ENCODE measurements at regions not wholly inside any gene's neighbourhood (a gene's known extent, or its start where the extent isn't known, plus 50 kb on each side); places are given as distances from the start of the nearest gene placed in this dataset.

GRCh38 chr14:27145170-27145569 is 547.3 kb upstream of the NOVA1 start:
- H3K4me3 Mint-ChIP-seq, result no peak overlapping the region
- peaks cover 62% of the 10 kb centered on the region for H3K9me3 Mint-ChIP-seq
- no peaks in the 10 kb centered on the region for H3K36me3 Mint-ChIP-seq (ENCODE audit: low read depth)
- no peak overlapping the region for H3K27ac Mint-ChIP-seq
- H3K4me1 Mint-ChIP-seq (ENCODE audit: low read depth), result no peaks in the 10 kb centered on the region
- no peaks in the 10 kb centered on the region for H3K27me3 Mint-ChIP-seq (ENCODE audit: low read depth)

DNA sequence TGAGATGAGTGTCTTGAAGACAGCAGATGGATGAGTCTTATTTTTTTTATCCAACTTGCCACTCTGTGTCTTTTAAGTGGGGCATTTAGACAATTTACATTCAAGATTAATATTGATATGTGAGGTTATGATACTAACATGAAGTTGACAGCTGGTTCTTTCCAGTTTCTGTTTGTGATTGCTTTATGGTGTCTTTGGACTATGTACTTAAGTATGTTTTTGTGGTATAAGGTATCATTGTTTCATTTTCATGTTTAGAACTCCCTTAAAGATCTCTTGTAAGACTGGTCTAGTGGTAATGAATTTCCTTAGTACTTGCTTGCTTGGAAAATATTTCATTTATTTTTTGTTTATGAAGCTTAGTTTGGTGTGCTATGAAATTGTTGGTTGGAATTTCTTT is 550.3 kb upstream of the NOVA1 start:
- Mint-ChIP-seq H3K9me3 (peaks cover 69% of the 10 kb centered on the region), H3K36me3 (ENCODE audit: low read depth) (no peaks in the 10 kb centered on the region), H3K4me3 (no peak overlapping the region), H3K27ac (no peak overlapping the region), H3K27me3 (ENCODE audit: low read depth) (no peaks in the 10 kb centered on the region), H3K4me1 (ENCODE audit: low read depth) (no peaks in the 10 kb centered on the region)

DNA sequence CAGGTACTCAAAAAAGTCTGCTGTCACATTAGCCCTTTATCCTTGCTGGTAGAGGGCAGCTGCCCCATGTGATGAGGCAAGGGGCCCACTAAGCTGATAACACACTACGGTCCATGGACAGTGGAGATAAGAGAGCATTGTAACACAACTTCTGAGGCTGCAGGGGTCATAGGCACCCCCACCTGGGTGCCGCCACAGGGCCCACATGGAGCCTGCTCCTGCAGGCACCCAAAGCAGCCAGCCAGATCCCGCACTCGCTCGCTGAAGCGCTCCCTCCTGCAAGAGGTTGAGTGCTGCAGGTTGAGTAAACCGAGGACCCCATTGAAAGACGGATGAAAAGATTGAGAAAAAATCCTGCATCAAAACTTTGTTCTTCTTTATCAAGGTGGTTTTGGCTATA is 566.3 kb upstream of the NOVA1 start:
- Mint-ChIP-seq H3K4me1 (ENCODE audit: low read depth) (no peaks in the 10 kb centered on the region), H3K27me3 (ENCODE audit: low read depth) (no peaks in the 10 kb centered on the region), H3K4me3 (no peak overlapping the region), H3K36me3 (ENCODE audit: low read depth) (no peaks in the 10 kb centered on the region), H3K9me3 (peaks cover 32% of the 10 kb centered on the region), H3K27ac (no peak overlapping the region)

DNA sequence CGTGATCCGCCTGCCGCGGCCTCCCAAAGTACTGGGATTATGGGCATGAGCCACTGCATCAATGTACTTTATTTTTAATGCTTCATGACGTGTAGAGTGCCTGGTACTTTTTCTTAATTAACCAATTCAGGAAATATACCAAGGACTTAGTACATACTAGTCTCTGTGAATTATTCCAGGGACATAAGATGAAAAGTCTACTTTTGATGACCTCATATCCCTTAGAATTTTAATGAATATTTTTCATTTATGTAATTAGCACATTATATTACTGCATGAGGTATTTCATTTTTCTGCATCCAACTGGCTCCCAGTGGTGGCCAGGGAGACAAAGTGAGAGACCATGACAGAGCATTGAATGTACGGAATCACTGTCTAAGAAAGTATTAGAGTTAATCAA is 577.7 kb upstream of the NOVA1 start:
- Mint-ChIP-seq H3K9me3 (peaks cover 30% of the 10 kb centered on the region), H3K27ac (no peak overlapping the region), H3K27me3 (ENCODE audit: low read depth) (no peaks in the 10 kb centered on the region), H3K4me3 (no peak overlapping the region), H3K36me3 (ENCODE audit: low read depth) (no peaks in the 10 kb centered on the region), H3K4me1 (ENCODE audit: low read depth) (no peaks in the 10 kb centered on the region)

- Mint-ChIP-seq H3K36me3 (ENCODE audit: low read depth) (no peaks in the 10 kb centered on the region), H3K4me3 (no peak overlapping the region), H3K27me3 (ENCODE audit: low read depth) (no peaks in the 10 kb centered on the region), H3K27ac (no peak overlapping the region), H3K9me3 (peaks cover 49% of the 10 kb centered on the region), H3K4me1 (ENCODE audit: low read depth) (no peaks in the 10 kb centered on the region)
Measured at GRCh38 chr14:27181333-27181732, 583.5 kb upstream of the NOVA1 start.

DNA sequence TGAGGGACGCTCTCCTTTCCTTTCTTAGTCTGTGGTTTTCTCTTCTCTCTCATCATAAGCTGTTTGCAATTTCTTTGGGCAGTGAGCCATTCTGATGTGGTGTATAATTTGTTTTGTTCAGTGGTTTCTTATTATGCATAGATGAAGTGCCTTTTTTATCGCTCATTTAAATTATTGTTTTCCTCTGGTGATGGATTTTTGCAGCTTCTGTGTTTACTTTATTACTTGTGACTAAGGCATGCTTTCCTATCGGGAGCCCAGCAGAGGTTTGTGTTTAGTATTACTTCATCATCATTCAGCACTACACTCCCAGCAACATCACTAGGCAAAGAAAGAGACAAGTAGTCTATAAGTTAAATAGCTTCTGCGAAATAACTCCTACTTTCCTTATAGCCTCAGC is 586.6 kb upstream of the NOVA1 start:
- Mint-ChIP-seq H3K9me3 (peaks cover 50% of the 10 kb centered on the region), H3K36me3 (ENCODE audit: low read depth) (no peaks in the 10 kb centered on the region), H3K4me3 (no peak overlapping the region)

DNA sequence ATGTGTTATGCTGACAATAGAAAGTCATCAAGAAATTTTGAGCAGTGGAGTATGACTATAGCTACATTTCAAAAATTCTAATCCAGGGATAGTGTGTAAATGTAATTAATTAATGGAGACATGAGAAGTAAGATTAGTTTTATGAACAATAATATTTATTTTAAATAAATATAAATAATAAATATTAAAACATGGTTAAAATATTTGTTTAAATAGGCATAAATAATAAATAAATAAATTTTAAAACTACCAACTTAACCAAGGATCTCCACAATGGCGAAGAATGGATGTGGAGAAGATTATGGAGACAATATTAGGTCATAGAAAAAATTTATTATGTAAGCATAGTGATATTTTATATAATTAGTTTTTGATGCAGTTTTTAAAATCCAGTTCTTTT is 588.2 kb upstream of the NOVA1 start:
- Mint-ChIP-seq H3K4me3 (no peak overlapping the region), H3K36me3 (ENCODE audit: low read depth) (no peaks in the 10 kb centered on the region), H3K27ac (no peak overlapping the region), H3K4me1 (ENCODE audit: low read depth) (no peaks in the 10 kb centered on the region), H3K27me3 (ENCODE audit: low read depth) (no peaks in the 10 kb centered on the region), H3K9me3 (peaks cover 42% of the 10 kb centered on the region)

More for the DNA sequence above, 586.6 kb upstream of the NOVA1 start:
- H3K4me1 Mint-ChIP-seq (ENCODE audit: low read depth), result no peaks in the 10 kb centered on the region
- H3K27ac Mint-ChIP-seq, result no peak overlapping the region
- no peaks in the 10 kb centered on the region for H3K27me3 Mint-ChIP-seq (ENCODE audit: low read depth)

- H3K36me3 Mint-ChIP-seq (ENCODE audit: low read depth), result no peaks in the 10 kb centered on the region
- no peaks in the 10 kb centered on the region for H3K27me3 Mint-ChIP-seq (ENCODE audit: low read depth)
- no peaks in the 10 kb centered on the region for H3K4me1 Mint-ChIP-seq (ENCODE audit: low read depth)
- no peak overlapping the region for H3K4me3 Mint-ChIP-seq
- no peak overlapping the region for H3K27ac Mint-ChIP-seq
- peaks cover 31% of the 10 kb centered on the region for H3K9me3 Mint-ChIP-seq
Measured at GRCh38 chr14:27187136-27187535, 589.3 kb upstream of the NOVA1 start.

- Mint-ChIP-seq H3K27ac (no peak overlapping the region), H3K4me3 (no peak overlapping the region), H3K4me1 (ENCODE audit: low read depth) (no peaks in the 10 kb centered on the region), H3K9me3 (peaks cover 31% of the 10 kb centered on the region), H3K36me3 (ENCODE audit: low read depth) (no peaks in the 10 kb centered on the region), H3K27me3 (ENCODE audit: low read depth) (no peaks in the 10 kb centered on the region)
Measured at GRCh38 chr14:27190296-27190695, 592.5 kb upstream of the NOVA1 start.

DNA sequence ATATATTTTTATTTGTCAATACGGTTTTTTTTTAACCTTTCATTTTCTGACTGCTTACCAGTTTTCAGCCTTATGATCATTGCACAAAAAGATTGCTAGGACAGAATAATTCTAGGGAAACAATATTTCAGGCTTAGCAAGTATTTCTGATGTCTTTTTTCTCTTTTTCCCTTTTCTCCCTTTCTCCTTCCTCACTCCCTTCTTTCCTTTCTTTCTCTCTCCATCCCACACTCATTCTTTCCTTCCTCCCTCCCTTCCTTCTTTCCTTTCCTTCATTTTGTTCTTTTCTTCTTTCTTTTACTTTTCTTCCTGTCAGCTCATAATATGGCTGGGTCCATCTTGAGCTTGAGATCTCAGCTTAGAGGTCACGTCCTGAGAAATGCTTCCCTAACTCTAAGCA is 601.4 kb upstream of the NOVA1 start:
- Mint-ChIP-seq H3K27me3 (ENCODE audit: low read depth) (no peaks in the 10 kb centered on the region), H3K27ac (no peak overlapping the region), H3K4me3 (no peak overlapping the region), H3K4me1 (ENCODE audit: low read depth) (no peaks in the 10 kb centered on the region), H3K9me3 (peaks cover 31% of the 10 kb centered on the region), H3K36me3 (ENCODE audit: low read depth) (no peaks in the 10 kb centered on the region)

DNA sequence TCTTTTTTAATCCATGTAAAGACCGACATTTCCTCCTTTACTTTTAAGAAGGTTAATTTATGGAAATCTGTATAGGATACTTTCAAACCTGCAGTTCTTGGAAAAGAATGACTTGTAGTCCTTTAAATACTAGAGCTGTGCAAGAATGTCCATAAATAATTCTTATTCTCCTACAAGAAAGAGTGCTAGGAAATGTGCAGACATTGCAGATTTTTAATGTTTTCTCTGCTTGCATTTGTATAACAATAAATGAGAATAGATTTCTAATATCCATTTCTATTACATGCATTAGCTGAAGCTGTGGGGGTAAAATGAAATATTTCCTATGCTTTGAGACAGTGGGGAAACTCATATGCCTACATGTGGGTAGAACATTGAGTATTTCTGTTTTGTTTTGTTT is 607.2 kb upstream of the NOVA1 start:
- Mint-ChIP-seq H3K36me3 (ENCODE audit: low read depth) (no peaks in the 10 kb centered on the region), H3K4me1 (ENCODE audit: low read depth) (no peaks in the 10 kb centered on the region), H3K27ac (no peak overlapping the region), H3K27me3 (ENCODE audit: low read depth) (no peaks in the 10 kb centered on the region), H3K9me3 (peaks cover 37% of the 10 kb centered on the region), H3K4me3 (no peak overlapping the region)

DNA sequence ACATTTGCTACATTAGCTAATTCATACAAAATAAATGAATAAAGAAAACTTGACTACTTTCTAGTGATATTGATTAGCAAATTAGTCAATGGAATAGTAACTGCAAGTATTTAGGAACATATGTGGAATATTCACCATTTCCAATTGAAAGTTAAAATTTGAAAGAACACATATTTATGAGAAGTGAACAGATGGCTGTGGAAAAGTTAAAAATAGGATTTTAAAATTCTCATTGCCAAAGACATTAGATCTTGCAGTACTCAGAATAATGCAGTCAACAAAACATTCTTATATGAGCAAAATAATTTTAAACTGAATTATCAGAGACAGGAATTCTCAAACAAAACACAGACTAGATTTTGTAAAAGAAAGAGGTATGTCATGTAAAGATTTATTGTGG is 613.9 kb upstream of the NOVA1 start:
- Mint-ChIP-seq H3K9me3 (peaks cover 31% of the 10 kb centered on the region), H3K4me3 (no peak overlapping the region), H3K27ac (no peak overlapping the region), H3K4me1 (ENCODE audit: low read depth) (no peaks in the 10 kb centered on the region), H3K27me3 (ENCODE audit: low read depth) (no peaks in the 10 kb centered on the region), H3K36me3 (ENCODE audit: low read depth) (no peaks in the 10 kb centered on the region)

DNA sequence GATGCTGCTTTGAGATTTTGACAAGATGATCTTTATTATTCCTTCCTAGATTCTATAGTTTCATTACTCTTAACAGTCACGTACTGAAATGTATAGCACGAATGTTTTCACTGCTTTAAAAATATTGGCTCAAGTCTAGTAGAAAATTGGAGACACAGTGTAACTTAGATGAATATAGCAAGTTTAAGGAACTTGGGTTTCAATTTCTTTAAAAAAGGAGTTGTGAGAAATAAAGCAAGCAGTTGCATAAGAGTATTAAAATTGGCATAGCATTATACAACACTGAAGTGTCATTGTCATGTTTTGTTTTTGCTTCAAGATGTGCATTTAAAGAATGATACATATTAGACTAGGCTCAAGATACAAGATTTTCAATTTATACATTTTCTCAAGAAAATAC is 624.8 kb upstream of the NOVA1 start:
- H3K27me3 Mint-ChIP-seq (ENCODE audit: low read depth), result no peaks in the 10 kb centered on the region
- no peak overlapping the region for H3K4me3 Mint-ChIP-seq
- peaks cover 62% of the 10 kb centered on the region for H3K9me3 Mint-ChIP-seq
- H3K4me1 Mint-ChIP-seq (ENCODE audit: low read depth), result no peaks in the 10 kb centered on the region
- peaks cover 2% of the 10 kb centered on the region for H3K36me3 Mint-ChIP-seq (ENCODE audit: low read depth)
- H3K27ac Mint-ChIP-seq, result no peak overlapping the region

DNA sequence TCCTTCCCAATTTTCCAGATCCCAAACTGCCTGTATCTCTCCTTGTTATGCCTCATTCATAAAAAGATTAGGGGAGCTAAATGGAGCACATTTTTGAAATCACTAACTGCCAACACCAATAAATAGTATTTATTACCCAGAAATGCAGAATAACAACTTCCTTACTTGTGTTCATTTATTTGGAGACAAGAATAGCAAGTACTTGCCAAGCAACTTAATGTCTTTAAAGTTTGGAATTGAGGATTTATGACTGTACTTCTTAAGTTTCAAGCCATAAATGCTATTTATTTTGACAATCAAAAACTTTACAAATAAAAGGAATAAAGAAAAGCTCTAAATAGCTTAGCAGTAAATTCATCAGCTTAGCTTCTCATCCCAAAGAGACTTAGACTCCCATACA is 626.1 kb upstream of the NOVA1 start:
- H3K27ac Mint-ChIP-seq, result no peak overlapping the region
- H3K4me3 Mint-ChIP-seq, result no peak overlapping the region
- H3K4me1 Mint-ChIP-seq (ENCODE audit: low read depth), result no peaks in the 10 kb centered on the region
- H3K36me3 Mint-ChIP-seq (ENCODE audit: low read depth), result peaks cover 2% of the 10 kb centered on the region
- no peaks in the 10 kb centered on the region for H3K27me3 Mint-ChIP-seq (ENCODE audit: low read depth)
- H3K9me3 Mint-ChIP-seq, result peaks cover 59% of the 10 kb centered on the region

DNA sequence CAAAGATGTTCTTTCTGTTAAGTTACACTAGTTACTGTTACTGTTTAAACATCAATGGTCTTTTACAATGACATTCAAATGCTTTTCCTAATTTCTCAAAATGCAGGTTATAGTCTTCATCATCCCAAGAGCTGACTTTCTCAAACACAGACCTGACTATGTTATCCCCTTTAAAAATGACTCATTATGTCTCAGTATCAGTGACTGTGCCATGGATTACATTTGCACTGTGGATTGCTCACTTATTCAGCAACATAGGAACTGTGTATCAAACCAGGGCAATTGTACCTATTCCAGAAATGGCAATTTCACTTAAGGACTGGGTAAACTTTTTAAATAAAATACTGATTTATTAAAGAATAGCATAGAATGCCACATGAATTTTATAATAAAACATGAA is 630.2 kb upstream of the NOVA1 start:
- Mint-ChIP-seq H3K4me3 (no peak overlapping the region), H3K9me3 (peaks cover 46% of the 10 kb centered on the region)

DNA sequence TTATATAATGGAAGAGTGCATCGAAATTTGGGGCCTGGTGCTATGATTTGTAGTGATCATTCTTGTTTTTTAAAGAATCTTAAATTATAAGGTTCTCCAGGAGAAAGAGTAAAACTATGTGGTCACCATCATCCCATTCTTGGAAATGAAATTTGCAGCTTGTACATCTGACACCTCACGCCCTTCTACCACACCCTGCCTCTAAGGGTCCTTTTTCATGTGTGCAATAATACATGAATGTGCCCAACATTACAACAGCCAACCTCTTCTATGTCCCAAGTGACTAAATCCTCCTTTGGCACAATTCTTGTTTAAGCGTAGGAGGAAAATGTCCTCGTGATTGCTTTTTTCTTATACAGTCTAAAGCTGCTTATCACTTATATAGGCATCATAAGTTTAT is 636.5 kb upstream of the NOVA1 start:
- Mint-ChIP-seq H3K27ac (no peak overlapping the region), H3K36me3 (ENCODE audit: low read depth) (no peaks in the 10 kb centered on the region), H3K4me1 (ENCODE audit: low read depth) (no peaks in the 10 kb centered on the region), H3K27me3 (ENCODE audit: low read depth) (no peaks in the 10 kb centered on the region), H3K4me3 (no peak overlapping the region), H3K9me3 (peaks cover 45% of the 10 kb centered on the region)

More for the DNA sequence above, 630.2 kb upstream of the NOVA1 start:
- Mint-ChIP-seq H3K36me3 (ENCODE audit: low read depth) (no peaks in the 10 kb centered on the region), H3K27ac (no peak overlapping the region), H3K27me3 (ENCODE audit: low read depth) (no peaks in the 10 kb centered on the region), H3K4me1 (ENCODE audit: low read depth) (no peaks in the 10 kb centered on the region)

Measured in T-helper 1 cell treated with Interleukin-12 subunit alpha and Interleukin-12 subunit beta and Interleukin-4 antibody, amounts not matched to agents 30 μg/mL and 1 μg/mL, for 36 hours (primary cell).